ENCODE measurements at regions not wholly inside any gene's neighbourhood (a gene's known extent, or its start where the extent isn't known, plus 50 kb on each side); places are given as distances from the start of the nearest gene placed in this dataset.
"Not testable (repeated sequence)": the region's sequence is repeated elsewhere in the genome, so short reads cannot be mapped to it uniquely, and the experiment has no call there.

DNA sequence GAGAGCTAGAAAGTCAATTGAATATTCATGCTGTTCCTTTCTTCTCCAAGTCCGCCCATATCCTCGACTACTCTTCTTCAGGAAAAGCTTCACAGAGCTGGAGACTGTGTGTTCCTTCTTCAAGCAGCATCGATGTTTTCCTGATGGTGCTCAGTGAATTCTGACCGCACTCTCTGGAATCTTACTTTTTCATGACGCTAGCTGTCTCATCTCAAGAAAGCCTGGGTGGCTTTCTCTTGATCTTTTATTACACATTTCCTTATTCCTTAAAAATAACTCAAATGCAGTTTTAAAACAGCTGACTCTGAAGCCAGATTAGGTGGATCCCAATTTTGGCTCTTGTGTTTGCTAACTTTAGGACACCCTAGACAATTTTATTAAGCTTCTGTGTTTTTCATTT, 1245.1 kb upstream of the LRRTM1 start:
- no peak for DNase-seq (ENCODE audit: low read depth)

DNA sequence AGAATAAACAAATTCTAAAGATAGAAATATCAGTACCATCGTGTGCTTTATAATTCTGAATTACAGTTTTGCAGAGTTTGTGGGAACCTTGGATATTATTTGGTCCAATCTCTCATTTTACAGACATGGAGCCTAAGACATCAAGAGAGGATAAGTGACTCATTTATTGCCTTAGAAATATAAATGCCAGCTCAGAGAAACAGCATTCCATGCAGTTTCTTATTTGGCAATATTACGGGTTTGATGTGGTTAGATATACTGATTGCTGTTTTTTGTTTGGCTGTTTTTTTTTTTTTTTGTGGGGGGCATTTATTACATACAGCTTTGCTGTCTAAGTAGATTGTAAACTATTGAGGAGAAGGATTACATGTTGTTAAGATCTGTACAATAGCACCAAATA, 1241.1 kb upstream of the LRRTM1 start:
- no peak for DNase-seq (ENCODE audit: low read depth)

DNA sequence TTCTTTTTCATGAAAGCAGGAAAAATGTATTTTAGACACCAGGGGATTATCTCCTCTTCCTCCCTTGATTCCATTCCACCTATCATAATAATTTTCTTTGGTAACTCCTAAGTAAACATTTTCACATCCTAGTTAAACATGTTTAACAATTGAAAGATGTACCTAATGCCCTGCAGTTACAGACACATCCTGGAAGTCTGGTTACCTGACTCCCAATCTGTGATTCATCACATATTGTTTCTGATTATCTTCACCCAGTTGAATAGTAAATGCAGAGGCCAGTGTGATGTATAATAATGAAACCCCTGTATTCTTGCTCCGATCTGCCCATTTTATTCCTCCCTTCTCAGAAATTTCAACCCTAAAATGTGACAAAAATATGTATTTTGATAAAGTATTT, 1237.6 kb upstream of the LRRTM1 start:
- DNase-seq (ENCODE audit: low read depth) = no peak

DNA sequence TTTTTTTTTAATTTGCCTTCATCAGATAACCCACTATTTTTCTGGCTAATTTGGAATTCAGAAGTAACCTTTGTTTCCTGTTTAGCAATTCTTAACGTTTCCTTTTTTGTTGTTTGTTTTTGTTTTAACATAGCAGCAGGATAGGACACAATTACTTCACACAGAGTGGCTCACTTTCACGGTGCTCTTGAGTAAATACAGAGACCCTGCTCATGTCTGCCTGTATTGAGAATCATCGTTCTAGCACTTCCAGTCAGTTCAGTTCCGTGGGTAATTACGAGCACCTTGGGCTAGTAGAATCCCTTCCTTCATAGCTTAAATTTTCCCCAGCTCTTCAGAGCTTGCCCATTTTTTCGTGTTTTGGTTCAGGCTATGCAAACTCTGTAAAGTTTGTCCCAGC, 1225.4 kb upstream of the LRRTM1 start:
- no peak for DNase-seq (ENCODE audit: low read depth)

DNA sequence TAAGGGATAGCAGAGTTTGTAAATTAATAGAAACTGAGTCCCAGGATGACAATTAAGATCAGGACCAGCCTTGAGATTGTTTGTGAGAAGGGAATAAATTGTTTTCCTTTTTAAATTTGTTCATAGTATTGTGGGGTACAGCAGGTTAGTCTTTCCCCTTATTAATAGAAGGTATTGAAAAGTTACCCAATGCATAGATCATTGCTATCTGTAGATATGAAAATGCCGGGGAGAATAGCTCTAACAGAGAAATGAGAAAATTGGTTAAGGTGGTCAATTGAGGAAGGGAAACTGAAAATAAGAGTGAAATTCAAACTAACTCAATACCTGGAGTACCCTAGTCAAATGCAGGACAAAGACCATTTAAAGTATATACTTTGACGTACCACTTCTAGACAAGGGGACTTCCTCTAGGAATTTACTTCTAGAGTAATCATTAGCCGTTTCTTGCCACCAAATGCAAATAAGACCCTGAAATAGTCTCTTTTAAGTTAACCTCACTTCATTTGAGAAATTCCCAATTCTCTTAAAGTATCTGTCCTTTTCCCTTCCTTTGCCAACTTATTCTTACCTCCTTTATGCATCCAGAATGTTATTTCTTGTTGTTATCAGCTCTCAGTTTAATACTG, 1224.4 kb upstream of the LRRTM1 start:
- no peak for DNase-seq (ENCODE audit: low read depth)

DNA sequence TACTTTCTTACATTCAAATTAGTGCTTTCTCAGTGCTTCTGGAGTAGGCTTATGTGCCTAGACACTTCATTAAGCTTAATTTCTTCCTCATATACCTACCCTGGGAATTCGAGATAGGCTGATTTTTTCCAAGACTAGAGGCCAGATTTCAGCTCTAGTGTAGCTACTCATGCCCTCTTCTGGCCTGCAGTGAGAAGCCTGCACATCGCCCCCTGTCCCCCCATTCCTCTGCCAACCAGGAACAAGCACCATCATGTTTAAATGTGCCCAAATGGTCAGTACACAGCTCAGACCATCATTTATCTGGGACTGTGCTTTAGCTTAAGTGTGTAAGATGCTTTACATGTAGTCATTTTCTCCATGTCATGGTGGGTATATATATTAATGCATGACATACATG, 1218.8 kb upstream of the LRRTM1 start:
- no peak for DNase-seq (ENCODE audit: low read depth)

DNA sequence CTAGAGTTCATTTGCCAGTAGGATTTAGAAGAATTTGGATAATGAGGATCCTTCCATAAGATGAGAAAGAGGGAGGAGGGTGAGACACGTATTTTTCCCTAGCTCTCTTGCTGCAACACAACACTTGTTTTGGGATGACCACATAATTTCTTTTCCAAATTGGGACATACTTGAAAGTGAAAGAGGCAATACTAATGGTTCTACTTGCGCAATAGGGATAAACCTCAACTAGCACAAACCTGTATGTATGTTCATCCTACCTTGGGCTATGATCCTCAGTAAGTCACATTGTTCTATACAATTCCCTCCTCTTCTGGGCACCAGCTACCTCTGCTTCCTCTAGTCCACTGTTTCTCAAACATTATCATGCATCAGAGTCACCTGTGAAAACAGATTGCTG, 1208.8 kb upstream of the LRRTM1 start:
- no peak for DNase-seq (ENCODE audit: low read depth)

DNA sequence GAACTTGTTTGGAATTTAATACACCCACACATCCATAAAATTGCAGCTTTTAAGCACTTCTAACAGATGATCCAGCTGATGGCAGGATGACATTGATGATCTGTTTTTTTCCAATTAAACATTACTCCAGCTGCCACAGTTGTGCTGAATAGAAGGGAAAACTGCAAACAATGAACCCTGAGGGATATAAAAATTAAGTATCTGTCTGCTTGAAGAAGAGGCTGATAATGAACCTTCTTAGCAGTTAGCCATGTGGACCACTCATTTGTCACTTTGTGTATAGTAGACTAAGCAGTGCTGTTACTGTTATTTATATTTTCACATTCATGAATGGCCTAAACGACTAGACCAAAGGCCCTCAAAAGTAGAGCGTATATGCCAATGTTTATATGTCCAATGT, 1201.0 kb upstream of the LRRTM1 start:
- no peak for DNase-seq (ENCODE audit: low read depth)

DNA sequence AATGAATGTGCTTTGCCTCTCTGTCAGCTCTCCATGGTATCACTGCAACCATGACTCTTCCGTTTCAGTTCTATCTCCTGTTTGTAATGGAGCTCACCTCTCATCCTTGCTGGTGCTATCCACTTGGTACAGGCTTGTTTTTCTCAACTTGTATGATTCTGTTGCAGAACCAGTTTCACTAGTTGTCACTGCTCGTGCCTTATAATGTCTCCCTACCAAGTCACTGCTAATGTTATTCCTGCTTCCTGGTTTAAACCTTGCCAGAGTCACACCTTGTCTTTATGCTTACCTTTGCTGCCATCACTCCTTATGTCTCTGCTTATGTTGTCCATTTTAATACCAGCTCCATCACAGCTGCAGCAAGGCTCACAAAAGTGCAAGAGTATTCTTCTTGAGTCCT, 1191.0 kb upstream of the LRRTM1 start:
- DNase-seq (ENCODE audit: low read depth) = no peak

DNA sequence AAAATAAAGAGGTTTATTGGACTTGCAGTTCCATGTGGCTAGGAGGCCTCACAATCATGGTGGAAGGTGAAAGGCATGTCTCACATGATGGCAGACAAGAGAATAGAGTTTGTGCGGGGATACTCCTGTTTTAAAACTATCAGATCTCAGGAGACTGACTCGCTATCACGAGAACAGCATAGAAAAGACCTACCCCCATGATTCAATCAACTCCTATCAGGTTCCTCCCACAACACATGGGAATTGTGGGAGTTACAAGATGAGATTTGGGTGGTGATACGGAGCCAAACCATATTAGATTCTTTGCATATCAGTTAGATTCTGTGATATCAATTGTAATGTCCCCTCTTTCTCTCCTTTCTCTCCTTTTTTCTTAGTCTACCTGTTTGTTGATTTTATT, 1178.7 kb upstream of the LRRTM1 start:
- DNase-seq (ENCODE audit: low read depth) = no peak

DNA sequence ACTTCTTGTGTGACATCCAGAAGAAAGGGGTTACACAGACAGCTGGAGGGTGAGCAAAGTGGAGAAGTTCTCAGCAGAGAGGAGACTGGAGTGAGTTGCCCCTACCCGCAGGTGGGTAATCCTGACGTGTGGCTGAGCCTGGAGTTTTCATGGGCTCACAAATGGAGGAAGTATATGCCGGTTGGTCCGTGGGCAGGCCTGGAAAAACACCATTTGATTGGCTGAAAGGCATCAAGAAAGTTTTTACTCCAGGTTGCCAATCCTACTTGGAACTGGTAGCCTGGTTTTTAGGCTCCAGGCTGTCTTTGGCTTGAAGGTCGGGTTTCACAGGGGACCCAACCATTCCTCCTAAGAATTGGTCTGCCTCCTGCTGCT, 1177.4 kb upstream of the LRRTM1 start:
- no peak for DNase-seq (ENCODE audit: low read depth)

DNA sequence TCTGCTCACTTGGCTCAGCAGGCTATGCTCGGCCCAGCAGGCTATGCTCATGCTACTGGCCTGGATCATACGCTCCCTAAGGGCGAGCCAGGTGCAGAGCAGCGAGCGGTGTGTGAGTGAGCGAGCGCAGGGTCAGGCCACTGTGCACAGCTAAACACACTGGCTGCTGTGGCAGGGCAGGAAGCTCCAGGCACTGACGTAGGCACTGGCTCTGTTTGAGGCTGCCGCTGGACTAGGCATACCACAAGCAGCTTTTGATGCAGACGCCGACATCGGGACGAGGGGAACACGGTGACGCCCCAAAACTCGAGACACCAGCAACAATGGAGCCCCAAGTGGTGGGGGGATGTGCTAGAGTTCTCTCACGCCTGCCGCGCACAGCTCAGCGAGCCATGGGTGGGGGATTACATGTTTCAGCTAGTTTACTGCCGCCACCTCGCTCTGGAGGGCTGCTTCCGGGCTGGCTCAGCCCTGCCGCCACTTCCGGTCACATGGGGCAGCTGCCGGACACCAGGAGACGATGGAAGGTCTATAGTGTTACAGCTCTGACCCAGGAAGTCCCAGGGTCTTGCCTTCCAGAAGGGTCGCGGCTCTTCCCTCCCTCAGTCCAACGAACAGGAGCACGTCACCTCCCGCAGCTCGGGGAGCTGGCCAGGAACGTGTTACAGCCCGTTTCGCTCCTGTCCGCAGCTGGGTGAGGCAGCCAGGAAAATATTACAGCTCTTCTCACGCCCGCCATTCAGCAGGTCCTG, 1176.9 kb upstream of the LRRTM1 start:
- no peak for DNase-seq (ENCODE audit: low read depth)

DNA sequence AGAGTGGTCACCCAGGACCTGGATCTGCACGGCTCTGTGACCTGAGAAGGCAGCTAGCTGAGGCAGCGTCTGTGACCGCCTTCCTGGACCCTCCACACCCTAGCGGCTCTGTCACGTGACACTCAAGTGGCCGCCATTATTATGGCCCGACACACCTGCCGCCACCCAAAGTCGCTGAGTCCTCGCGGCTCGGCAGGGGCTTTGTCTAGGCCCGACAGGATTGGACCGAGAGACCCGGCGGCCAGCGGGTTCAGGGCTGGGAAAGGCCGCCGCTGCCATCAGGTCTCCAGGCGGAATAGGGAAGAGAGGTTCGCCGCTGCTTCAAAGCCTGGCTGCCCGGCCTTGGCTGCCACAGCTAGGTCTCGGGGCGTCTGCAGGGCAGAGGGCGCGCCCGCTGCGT, 1162.5 kb upstream of the LRRTM1 start:
- DNase-seq (ENCODE audit: low read depth) = no peak

DNA sequence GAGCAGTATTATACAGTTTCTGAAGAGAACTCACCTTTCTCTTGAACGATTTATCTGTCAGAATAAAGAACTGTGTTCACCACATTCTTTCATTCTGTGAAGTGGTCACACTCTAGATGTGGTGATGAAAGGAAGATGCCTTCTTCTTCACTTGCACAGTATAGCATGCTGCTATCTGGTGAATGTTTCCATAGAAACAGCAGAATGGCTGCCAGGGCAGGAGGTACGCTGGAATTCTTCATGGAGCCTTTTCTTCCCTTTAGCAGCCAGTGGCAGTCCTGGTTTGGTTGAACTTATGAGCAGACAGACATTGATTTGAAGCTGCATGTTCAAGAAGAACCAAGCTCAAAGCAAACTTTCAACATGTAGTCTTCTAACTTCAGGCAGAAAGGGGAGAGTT, 1157.9 kb upstream of the LRRTM1 start:
- no peak for DNase-seq (ENCODE audit: low read depth)

DNA sequence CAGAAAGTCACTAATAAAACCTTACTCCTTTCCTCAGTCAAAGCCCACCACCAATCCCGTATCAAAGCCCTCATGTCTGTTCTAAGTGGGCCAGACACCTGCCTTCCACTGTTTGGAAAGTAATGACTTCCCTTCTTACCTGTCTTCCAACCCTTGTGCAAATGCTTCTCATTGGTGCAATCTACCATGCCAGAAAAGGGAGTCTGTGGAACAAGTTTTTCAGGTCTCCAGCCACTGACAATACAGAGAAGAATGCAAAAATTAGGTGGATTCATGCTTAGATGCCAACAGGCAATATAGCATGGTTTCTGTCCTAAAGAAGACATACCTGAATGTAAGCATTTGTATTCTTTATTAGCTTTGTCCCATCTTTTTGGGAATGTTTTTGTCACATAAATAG, 1140.6 kb upstream of the LRRTM1 start:
- no peak for DNase-seq (ENCODE audit: low read depth)

DNA sequence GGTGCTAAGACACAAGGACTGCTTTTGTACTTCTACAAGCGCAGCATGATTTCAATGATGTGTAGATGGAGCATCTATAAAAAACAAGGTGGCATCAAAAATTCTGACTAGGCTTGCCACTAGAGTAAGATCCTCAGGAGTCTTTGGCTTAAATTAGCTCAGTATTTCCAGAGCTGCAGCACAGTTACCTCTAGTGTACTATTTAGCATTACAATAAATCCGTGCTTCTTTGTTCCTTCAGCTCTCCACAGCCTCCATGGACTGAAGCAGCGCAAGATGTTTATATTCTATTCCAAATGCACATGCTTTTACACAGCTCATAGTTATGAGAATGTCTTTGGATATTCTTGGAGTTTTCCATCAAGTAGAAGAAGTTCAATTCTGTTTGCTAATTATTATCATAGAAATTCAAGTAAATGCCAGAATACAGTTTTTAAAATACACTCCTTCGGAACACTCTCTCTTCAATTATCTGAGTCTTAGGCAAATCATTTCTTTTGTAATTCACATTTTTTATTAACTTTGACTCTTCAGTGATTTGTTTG, 1133.0 kb upstream of the LRRTM1 start:
- no peak for DNase-seq (ENCODE audit: low read depth)

DNA sequence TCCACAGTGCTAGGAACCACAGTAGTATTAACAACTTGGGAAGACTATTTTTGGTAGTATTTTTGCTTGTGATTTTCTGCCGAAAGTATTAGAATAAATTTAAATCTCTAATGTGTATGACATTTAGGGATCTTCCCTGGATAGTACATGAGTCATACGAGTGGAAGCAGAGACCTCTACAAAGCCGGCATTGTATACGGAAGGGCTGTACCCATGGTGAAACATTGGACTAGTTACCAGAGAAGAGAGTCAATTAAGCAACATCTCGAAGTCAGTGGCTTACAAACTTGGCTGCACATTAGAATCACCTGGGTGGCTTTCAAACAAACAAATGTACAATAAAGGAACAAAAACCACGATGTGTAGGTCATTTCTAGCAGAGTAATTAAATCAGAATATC, 1131.7 kb upstream of the LRRTM1 start:
- no peak for DNase-seq (ENCODE audit: low read depth)

DNA sequence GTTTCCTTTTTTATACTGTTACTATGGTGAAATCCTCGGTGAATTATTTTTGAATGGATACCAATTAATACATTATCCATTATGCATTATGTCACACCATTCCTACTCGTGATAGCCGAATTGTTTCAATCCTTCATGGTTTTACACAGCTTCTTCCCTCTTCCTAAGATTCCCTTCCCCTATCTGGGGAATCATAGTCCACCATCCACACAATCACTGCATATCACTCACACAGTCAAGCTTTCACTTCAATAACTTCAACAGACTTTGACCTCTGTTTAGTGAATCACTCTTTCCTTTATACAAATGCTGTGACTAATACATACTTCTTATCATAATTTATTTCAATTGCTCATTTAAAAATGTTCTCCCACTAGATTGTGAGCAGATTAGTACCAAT, 1108.1 kb upstream of the LRRTM1 start:
- DNase-seq (ENCODE audit: low read depth) = no peak

DNA sequence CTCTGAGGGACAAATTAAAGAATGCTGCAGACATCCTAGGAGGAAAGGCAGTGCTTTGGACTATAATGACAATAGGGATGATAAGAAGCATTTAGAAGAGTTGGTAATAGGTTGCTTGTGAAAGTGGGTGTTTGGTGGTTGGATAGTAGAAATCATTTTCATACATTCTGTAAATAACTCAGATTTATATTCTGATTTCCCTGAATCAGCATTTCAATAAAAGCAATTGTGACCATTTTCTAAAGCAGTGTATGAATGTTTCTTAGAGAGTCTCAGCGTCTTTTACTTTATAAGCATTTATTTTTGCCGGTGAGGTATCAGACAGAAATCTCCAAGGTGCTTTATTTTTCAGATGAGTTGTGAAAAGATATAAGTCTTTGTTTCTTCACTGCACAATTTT, 1099.0 kb upstream of the LRRTM1 start:
- no peak for DNase-seq (ENCODE audit: low read depth)

DNA sequence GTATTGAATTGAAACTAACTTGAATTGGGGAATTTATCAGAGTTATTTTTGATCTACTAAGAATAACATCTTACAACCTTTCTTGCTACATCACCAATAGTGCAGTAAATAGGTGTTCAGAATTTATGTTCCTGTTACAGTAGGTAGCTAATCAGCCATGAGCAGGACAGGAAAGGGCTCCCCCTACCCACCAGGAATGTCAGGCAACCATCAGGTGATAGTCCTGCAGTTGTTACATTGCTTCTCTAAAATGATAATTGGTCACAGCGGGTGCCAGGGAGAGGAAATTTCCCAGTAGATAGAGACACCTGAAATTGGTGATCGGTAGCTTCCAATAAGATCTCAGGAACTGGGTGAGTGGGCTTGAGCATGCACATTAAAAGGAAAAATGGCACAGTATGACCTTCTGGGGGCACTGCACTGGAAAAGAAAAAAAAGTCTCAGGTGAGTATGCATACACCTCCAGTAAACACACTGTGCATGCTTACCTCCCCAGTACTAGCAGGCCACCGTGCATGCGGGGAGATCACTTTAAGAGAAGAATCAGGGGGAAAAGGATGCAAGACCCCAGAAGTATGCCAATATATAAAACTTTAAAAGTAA, 1092.0 kb upstream of the LRRTM1 start:
- no peak for DNase-seq (ENCODE audit: low read depth)

DNA sequence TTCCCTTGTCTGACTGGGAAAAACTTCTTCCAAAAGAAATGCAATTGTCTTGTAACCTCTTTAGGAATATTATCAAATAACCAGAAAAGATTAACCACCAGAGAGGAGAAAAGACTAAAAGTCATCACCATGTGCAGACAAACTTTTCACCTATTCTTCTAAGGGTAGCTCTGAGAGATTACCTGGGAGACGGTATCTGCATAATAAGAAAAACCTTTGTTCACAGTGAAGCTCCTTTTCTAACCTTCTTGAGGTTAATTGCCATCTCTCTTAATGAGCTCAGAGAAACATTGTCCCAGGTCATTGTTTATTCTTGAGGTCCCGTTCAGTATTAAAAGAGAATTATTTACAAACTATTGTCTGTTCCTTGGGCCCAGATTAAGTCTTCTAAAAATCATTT, 1091.2 kb upstream of the LRRTM1 start:
- no peak for DNase-seq (ENCODE audit: low read depth)

DNA sequence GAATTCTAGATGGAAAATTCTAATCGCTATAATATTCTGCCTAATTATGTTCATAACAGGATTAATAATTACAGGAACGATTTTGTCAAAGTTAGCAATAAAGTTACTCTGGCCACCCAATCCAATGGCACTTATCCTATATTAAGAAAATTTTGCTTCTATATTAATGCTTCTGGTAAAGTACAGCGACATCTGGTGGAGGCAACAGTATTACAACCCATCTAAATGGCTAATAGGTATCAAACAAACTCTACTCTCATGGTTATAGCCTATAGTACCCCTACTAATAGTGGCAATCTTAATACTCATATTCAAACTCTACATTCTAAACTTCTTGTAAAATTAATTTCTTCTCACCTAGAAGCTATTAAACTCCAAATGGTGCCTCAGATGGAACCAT, 1084.7 kb upstream of the LRRTM1 start:
- DNase-seq (ENCODE audit: low read depth) = no peak

DNA sequence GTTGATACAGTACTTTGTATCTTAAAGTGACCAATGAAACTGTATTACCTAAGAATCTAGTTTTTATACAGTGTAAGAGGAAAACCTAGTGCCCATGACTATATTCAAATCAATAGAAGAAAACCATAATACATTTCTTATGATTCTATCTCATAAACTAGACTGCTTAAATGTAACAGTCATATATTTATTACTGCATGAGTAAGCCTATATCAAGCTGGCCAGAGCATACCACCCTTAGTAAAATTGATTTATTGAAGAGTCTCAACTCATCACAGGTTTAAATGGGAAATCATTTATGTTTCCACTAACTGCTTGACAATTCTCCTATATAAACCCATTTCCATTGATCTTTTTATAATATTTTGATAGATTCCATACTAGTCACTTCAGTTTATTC, 1059.2 kb upstream of the LRRTM1 start:
- DNase-seq (ENCODE audit: low read depth) = no peak

DNA sequence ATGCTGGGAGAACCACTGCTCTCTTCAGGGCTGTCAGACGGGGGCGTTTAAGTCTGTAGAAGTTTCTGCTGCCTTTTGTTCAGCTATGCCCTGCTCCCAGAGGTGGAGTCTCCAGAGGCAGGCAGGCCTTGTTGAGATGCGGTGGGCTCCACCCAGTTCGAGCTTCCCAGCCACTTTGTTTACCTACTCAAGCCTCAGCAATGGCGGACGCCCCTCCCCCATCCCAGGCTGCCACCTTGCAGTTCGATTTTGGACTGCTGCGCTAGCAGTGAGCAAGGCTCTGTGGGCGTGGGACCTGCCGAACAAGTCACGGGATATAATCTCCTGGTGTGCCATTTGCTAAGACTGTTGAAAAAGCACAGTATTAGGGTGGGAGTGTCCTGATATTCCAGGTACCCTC, 1057.9 kb upstream of the LRRTM1 start:
- not testable (repeated sequence) for DNase-seq (ENCODE audit: low read depth)
